Chondrocyte (in vitro differentiated cells): ENCODE measurements at regions not wholly inside any gene's neighbourhood (a gene's known extent, or its start where the extent isn't known, plus 50 kb on each side); places are given as distances from the start of the nearest gene placed in this dataset.

Source experiments
- DNase-seq: peaks from one replicate; pipeline ENCODE4 v3.0.0; 2021; ENCODE audit warnings: mixed read lengths, low spot score
- H3K27ac Mint-ChIP-seq: one replicate; pipeline ENCODE4 v1.8.0; 2021; ENCODE audit warnings: mild to moderate bottlenecking, moderate library complexity, mixed read lengths; ENCODE audit not compliant: unreplicated experiment
- H3K27me3 Mint-ChIP-seq: 2 replicates; pipeline ENCODE4 v1.8.0; 2021; ENCODE audit warnings: low read depth, mixed read lengths
- H3K36me3 Mint-ChIP-seq: 2 replicates; pipeline ENCODE4 v1.8.0; 2021; ENCODE audit warnings: low read depth, mixed read lengths
- H3K4me1 Mint-ChIP-seq: 2 replicates; pipeline ENCODE4 v1.8.0; 2021; ENCODE audit warnings: low read depth, mild to moderate bottlenecking, mixed read lengths
- H3K4me3 Mint-ChIP-seq: one replicate; pipeline ENCODE4 v1.8.0; 2021; ENCODE audit warnings: mild to moderate bottlenecking, moderate library complexity, mixed read lengths; ENCODE audit not compliant: unreplicated experiment
- H3K9me3 Mint-ChIP-seq: 2 replicates; pipeline ENCODE4 v1.8.0; 2021; ENCODE audit warnings: low read depth, mixed read lengths
- TF ChIP-seq, protein P1 (sequence below): fragments of 200-600 bp; sonication (generic); IDR thresholded peaks from 2 replicates; pipeline ENCODE4 v1.5.0; 2021; ENCODE audit warnings: antibody characterized with exemption, mild to moderate bottlenecking, moderate library complexity

DNA sequence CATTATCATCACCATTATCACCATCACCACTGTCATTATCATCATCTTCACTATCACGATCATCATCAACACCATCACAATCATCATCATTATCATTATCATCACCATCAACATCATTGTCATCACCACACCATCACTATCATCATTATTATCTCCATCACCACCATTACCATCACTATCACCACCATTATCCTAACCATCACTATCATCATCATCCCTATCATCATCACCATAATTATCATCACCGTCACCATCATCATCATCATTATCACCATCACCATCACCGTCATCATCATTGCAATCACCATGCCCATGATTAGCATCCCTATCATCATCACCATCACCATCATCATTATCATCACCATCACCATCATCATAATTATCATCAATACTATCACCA is 311.9 kb downstream of the IRX2 start:
- no peak overlapping the region for H3K27ac Mint-ChIP-seq
- H3K4me3 Mint-ChIP-seq: no peak overlapping the region
- H3K9me3 Mint-ChIP-seq: peaks cover 18% of the 10 kb centered on the region
- TF ChIP-seq, protein P1, sequence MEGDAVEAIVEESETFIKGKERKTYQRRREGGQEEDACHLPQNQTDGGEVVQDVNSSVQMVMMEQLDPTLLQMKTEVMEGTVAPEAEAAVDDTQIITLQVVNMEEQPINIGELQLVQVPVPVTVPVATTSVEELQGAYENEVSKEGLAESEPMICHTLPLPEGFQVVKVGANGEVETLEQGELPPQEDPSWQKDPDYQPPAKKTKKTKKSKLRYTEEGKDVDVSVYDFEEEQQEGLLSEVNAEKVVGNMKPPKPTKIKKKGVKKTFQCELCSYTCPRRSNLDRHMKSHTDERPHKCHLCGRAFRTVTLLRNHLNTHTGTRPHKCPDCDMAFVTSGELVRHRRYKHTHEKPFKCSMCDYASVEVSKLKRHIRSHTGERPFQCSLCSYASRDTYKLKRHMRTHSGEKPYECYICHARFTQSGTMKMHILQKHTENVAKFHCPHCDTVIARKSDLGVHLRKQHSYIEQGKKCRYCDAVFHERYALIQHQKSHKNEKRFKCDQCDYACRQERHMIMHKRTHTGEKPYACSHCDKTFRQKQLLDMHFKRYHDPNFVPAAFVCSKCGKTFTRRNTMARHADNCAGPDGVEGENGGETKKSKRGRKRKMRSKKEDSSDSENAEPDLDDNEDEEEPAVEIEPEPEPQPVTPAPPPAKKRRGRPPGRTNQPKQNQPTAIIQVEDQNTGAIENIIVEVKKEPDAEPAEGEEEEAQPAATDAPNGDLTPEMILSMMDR: no peak
- H3K36me3 Mint-ChIP-seq: no peaks in the 10 kb centered on the region
- DNase-seq: no peak
- H3K4me1 Mint-ChIP-seq: no peaks in the 10 kb centered on the region
- H3K27me3 Mint-ChIP-seq: no peaks in the 10 kb centered on the region

DNA sequence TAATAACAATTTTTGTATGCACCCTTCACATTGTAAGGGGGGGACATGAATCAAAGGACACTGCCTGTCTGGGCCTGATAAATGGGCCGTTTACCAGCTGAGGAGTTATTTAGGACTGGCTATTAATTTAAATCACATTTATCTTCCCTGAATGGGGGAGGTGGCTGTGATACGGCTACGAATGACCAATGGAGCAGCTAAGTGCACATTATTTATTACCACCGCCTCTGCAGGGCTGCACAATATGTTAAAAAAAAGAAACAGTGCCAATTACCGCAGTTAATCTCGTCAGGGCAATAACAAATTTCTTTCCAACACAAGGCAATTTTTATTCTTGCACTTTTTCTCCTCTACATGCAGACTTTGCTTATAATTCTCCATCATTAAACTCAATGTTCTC is 318.4 kb downstream of the IRX2 start:
- no peak for DNase-seq
- TF ChIP-seq, protein P1: no peak
- Mint-ChIP-seq H3K4me1 (no peaks in the 10 kb centered on the region), H3K27me3 (peaks cover 2% of the 10 kb centered on the region), H3K36me3 (no peaks in the 10 kb centered on the region), H3K4me3 (no peak overlapping the region), H3K27ac (no peak overlapping the region), H3K9me3 (peaks cover 14% of the 10 kb centered on the region)

DNA sequence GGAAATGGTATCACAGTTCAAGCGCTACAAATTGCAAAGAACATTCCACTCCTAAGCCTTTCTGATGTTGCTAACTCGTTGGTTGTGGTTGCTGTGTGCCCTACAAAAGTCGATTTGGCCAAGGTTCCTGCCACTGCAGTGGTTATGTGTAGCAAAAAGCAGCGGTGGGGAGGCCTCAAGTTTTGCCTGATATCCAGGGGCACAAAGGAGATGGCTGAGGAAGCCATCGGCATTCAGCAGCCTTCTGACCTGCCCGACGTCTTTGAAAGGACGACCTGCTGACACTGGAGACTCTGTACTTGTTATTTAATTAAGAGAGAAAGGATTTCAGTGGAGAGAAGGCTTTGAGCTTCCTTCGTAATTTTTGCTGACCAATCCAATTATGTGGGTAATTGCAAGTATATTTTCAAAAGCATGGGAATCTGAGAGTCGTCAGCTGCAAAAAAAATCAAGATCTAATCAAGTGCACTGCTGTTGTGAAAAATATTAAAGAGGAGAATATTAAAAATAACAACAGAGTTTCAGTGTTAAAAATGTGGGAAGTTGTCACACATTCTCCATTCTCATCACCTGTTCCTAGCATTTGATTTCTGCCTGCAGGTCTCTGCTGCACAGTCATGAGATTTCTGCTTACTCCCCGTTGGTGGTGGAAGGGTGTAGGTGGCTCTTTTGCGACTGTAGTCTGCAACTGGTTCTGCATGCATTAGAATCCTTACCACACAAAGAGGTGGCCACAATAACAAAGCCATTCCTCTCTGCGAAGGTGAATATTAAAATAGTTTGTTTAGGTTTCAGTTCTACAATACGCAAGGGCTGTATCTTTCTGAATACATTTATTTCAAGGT is 319.2 kb downstream of the IRX2 start:
- TF ChIP-seq, protein P1: no peak

DNA sequence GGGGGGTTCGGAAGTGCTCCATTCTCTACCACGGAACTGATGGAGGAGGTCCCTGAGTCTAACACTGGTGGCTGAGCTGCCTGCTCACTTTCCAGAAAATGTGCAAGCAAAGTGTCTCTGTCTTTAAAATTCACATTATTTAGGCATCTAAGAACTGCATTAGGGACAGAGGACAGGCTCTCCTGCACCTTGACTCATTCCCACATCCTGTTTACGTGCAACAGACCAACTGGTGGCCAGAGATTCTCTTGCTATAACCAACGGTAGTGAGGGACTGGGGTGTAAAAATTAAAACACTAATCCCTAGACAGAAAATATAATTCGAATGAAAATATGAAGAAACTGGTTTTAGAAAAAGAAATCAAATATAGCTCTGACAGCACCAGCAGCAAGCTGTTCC is 320.9 kb downstream of the IRX2 start:
- peaks cover 10% of the 10 kb centered on the region for H3K9me3 Mint-ChIP-seq
- peaks cover 2% of the 10 kb centered on the region for H3K27me3 Mint-ChIP-seq
- no peak overlapping the region for H3K4me3 Mint-ChIP-seq
- H3K27ac Mint-ChIP-seq: no peak overlapping the region
- no peaks in the 10 kb centered on the region for H3K36me3 Mint-ChIP-seq
- DNase-seq: no peak
- TF ChIP-seq, protein P1: no peak
- H3K4me1 Mint-ChIP-seq: no peaks in the 10 kb centered on the region

More for the DNA sequence above, 319.2 kb downstream of the IRX2 start:
- Mint-ChIP-seq H3K4me3 (no peak overlapping the region), H3K9me3 (peaks cover 14% of the 10 kb centered on the region), H3K27me3 (peaks cover 2% of the 10 kb centered on the region), H3K36me3 (no peaks in the 10 kb centered on the region), H3K4me1 (no peaks in the 10 kb centered on the region), H3K27ac (no peak overlapping the region)
- no peak for DNase-seq

DNA sequence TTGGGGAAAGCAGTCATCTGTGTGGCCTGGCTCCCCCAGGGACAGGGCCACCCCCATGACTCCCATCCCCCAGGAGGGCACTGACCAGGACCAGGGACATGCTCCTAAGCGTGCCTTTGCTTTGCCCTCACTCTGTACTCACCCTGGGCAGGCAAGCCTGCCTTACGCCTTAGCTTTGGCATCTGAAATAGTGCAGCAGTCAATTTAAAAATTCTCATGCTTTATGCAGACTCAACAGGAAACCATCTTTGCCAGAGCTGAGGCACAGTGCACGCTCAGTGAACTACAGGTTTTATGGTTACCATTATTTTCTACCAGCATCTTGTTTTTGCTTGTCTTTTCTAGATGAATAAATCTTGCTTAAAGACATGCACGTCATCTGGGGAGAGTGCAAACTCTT is 323.5 kb downstream of the IRX2 start:
- Mint-ChIP-seq H3K9me3 (peaks cover 14% of the 10 kb centered on the region), H3K36me3 (no peaks in the 10 kb centered on the region), H3K27ac (no peak overlapping the region), H3K4me3 (no peak overlapping the region), H3K4me1 (no peaks in the 10 kb centered on the region), H3K27me3 (peaks cover 2% of the 10 kb centered on the region)
- no peak for DNase-seq
- TF ChIP-seq, protein P1: no peak
